ENCODE measurements at regions not wholly inside any gene's neighbourhood (a gene's known extent, or its start where the extent isn't known, plus 50 kb on each side); places are given as distances from the start of the nearest gene placed in this dataset.

- no peak for TF ChIP-seq CTCF (IDR thresholded peaks at IDR 0.05)
- no peak for TF ChIP-seq POLR2A (IDR thresholded peaks at IDR 0.05)
- no peak for TF ChIP-seq POLR2AphosphoS5 (IDR thresholded peaks at IDR 0.05)
- no peak for TF ChIP-seq EP300 (IDR thresholded peaks at IDR 0.05)
Measured at GRCh38 chr5:67303356-67303755, 106.8 kb upstream of the CD180 start.

Data from stomach (tissue), 4 donors.